CD4-positive, alpha-beta T cell treated with Interleukin-1 beta for 1 hour (primary cell): ENCODE measurements at regions not wholly inside any gene's neighbourhood (a gene's known extent, or its start where the extent isn't known, plus 50 kb on each side); places are given as distances from the start of the nearest gene placed in this dataset.

Experiments used
- DNase-seq, 2 donors: peaks; one replicate each; pipeline ENCODE4 v3.0.0-alpha.2; 2020 to 2022

DNA sequence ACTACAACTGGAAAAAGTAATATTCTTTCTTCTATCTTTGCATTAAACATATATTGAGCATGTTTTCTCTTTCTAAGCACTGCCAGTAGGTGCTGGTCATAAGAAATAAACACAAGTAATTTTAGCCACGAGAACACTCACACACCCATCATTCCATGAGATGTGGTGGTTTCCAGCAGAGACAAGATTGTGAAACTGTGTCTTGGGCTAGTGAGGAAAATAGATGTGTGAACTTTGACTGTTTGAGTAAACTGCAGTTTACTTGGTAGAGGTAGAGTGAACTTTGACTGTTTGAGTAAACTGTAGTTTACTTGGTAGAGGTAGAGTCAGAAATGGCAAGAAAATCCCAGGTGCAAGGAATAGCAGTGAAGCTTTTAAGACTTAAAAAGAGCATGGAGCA, 300.9 kb upstream of the HS3ST1 start:
- DNase-seq = no peak

DNA sequence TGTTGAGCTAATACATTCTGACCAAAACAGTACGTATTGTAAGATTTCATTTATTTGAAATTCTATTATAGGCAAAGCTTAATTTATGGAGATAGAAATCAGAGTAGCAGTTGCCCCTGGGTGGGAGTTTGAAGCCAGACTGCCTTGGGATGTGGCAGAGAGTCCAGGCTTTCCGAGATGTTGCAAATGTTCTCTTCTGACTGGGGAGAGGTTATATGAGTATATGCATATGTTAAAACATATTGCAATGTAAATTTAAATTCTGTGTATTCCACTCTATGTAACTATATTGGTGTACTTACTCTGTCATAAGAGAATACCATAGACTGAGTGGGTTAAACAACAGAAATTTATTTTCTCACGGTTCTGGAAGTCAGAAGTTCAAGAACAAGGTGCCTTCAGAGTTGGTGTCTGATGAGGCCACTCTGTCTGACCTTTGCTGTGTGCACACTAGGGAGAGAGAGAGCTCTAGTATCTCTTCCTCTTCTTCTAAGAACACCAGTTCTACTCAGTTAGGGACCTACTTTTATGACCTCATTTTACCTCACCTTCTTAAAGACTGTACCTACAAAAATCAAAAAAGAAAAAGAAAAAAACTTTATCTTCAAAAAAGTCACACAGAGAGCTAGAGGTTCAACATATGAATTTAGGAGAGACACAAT, 299.3 kb upstream of the HS3ST1 start:
- DNase-seq = no peak

DNA sequence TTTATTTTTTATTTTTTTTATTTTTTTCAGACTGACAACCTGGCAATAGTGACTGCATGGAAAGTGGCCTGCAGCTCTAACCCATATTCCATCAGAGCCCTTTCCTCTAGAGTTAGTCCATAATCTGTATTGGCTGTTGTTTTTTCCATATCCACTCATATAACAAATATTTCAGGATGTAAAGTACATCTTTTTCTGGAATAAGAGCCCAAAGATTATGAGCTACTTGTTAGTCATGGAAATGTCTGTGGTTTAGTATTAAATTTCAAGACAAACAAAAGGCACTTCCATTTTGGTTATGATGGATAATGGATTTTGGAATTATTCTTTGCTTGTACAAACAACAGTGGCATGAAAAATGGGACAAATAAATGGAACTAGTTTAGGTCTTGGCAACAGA, 296.0 kb upstream of the HS3ST1 start:
- no peak for DNase-seq

DNA sequence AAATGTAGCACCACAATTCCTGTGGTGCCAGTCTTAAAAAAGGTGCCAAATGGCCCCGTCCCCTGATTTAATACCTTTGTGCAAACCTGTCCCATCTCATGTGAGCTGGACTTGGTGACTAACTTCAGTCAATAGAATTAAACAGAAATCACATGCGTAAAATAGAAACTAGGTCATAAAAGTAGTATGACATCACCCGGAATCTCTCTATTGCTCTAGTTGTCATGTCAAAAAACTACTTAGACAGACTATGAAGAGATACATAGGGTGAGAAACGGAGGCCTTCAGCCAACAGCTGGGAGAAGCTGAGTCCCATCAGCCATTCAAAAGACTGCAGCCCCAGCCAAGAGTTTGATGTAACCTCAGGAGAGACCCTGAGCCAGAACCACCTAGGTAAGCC, 293.5 kb upstream of the HS3ST1 start:
- no peak for DNase-seq

DNA sequence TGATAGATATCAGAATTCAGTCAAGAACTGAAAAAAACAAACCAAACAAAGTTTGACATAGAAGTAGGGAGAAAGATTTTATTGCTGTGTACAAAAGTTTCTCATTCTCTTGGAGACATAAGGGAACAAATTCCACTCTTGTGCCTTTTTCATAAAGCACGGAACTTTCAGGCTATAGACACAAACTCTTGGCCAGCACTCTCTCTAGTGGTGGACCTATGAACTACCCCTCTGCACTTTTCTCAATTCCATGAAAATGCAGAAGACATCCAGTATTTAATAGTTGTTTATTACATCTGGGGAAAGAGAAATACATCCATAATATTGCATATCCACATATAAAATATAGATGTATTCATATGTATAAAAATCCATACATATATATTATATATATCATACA, 291.6 kb upstream of the HS3ST1 start:
- no peak for DNase-seq

DNA sequence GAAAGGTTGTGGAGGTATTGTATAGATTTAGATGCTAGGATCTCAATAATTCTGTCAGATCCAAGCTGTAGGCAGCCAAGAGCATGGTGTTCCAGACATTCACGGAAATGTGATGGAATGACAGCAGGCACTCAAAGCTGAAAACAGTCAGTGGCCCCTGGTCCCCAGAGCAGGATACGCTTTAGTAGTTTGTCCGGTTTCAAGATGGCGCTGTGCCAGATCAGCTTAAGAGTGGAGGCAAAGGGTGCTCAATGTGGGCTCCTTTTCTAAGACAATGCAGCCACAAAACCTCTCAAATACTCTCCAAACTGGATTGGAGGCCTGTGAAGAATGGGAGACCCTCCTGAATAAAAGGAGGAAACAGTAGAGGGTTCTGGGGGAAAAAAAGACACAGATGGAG, 291.2 kb upstream of the HS3ST1 start:
- DNase-seq = no peak

DNA sequence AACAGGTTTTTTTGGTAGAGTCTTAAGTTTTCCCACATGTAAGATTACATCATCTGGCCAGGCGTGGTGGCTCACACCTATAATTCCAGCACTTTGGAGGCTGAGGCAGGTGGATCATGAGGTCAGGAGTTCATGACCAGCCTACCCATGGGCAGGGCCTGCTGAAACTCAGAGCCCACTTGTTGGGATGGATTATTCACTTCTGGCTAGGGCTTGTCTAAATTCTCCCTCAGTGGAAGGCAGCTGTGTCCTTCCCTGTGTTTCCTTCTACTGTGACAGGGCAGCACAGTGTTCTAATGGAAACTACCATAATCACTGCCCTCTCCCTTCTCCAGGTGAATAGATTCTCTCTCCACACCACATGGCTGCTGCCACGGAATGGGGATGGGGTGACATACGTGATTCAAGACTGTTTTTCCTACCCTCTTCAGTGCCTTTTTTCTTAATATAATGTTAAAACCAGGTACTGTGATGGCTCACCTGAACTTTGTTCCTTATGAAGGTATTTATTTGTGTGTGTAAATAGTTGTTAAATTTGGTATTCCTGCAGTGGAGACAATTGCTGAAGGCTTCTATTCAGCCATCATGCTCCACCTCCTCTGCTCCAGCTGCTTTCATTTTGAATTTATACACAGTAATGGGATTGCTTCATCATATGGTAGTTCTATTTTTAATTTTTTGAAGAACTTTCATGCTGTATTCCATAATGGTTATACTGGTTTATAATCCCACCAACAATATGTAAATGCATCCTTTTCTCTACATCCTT, 287.2 kb upstream of the HS3ST1 start:
- no peak for DNase-seq

DNA sequence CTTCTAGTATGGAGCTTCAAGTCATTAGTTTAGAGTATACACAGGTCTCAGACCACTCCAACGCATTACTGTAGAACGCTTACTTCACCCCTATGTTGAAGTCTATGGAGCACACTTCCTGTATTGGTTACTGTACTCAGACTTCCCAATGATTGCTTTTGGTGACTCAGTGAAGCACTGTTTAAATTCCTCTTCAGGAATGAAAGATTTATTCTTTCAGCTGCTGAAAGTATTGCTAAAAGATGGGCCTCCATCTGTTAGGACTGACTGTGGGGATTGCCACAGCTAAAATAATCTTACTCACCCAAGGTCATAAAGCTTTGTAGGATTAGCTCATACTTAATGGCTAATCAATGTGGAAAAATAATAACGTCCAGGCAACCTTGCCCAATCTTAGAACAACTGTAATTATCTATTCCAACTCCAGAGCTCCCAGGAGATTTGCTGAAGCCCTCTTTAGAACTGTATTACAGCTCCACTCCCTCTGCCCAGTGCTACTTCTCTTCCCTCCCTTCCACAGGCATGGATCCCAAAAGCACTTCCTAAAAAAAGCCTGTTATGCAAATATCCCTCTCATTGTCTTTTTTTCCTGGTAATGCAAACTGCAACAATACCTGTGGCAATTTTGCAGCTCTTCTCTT, 281.9 kb upstream of the HS3ST1 start:
- no peak for DNase-seq

DNA sequence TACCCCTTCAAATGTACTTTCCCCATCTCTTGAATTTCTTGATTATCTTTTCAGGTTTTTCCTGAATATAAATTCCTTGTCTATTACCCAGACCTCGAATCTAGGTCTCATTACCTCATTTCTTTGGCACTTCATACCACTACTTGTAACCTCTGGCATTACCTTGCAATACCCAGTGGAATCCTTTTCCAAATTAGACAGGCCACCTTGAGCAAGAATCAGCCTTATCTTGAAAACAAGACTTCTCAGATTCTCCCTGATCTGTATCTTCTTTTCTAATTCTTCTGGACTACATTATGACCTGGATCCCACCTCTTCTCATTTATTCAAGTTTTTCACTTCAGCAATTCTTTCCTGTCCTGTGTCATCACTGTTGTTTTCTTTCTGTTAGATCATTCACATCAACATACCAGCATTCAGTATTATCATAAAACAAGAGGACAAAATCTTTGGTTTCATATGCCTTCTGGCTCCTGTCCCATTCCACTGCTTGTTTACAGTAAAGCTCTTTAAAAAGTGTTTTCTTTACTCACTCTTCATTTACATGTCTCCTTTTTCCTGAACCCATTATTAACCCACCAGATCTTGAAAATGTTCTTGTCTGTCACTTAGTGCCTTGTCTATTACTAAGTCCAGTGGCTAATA, 275.6 kb upstream of the HS3ST1 start:
- no peak for DNase-seq

DNA sequence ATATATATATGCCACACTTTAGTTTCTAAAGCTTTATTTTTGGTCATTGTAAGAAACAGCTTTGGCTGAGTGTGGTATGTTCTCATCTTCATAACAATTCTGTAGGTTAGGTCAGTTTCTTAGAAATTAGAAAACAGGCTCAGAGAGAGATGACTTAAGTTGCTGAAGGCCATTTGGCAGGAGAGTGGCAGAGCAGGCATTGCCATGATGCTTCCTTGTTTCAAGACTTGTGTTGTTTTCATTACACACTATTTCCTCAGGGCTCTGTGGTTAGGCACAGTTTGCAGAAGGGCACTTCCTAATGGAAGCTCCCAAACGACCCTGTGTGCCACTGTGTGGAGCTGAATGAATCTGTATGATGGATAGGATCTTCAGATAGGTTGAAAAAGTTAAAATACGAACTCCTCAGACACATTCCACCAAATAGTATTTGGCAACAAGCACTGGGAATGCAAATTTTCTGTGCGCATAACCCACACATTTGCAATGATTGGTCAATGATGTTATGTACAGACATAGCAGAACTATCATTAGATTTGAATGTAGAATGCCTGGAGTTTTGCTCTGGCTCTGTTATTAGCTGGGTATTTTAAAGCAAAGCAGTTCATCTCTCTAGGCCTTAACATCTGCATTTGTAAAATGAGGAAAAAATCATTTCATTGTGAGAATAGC, 274.3 kb upstream of the HS3ST1 start:
- DNase-seq = no peak

DNA sequence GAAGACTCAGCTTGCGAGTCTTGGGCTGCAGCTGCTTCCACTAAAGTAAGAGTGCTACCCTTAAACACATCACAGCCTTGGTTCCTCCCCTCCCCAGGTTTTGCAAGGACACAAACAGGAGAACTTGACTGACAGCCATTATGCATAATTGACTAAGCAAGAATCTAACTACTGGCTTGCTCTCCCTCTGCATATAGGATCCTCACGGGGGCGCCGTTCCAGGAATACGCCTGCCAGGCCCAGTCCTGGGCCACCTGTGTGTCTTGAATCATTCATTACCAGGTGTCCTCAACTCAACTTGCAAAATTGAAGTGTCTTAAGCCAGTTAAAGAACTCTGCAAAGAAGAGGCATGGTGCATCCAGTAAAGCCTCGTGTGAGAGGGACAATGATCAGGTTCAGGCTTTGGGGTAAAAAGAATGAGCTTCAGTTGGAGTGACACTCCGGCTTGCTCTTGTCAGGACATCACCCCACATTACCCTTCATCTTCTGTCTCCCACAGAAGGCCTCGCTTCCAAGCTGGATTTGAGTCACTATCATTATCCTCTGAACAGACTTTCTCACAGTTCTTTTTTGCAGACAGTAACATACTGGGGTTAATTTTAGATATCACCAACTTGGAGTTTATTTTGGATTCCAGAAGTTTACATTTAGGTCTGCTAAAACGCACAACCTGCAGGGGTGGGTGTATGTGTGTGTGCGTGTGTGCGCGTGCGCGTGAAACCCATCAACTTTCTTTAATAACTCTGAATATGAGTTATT, 273.5 kb upstream of the HS3ST1 start:
- DNase-seq = no peak

DNA sequence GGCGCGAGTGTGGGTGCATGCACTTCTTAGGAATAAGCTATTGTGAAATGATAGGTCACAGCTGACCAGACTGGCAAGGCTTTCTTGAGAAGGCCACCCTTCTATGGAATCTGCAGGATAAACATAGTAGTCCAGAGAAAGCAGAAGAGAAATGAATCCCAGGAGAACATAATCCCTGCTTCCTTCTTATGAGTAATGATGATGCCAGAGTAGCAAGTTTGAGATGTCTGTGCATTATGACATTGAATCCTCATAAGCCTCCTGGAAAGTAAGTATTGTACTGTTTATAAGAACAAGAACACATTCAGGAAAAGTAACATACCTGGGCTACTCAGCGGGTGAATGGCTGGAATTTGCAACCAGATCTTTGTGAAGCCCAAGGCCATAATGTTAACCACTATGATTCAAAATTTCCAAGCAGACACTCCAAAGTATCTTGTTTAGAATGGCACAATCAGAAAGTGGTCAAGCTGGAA, 272.1 kb upstream of the HS3ST1 start:
- no peak for DNase-seq

DNA sequence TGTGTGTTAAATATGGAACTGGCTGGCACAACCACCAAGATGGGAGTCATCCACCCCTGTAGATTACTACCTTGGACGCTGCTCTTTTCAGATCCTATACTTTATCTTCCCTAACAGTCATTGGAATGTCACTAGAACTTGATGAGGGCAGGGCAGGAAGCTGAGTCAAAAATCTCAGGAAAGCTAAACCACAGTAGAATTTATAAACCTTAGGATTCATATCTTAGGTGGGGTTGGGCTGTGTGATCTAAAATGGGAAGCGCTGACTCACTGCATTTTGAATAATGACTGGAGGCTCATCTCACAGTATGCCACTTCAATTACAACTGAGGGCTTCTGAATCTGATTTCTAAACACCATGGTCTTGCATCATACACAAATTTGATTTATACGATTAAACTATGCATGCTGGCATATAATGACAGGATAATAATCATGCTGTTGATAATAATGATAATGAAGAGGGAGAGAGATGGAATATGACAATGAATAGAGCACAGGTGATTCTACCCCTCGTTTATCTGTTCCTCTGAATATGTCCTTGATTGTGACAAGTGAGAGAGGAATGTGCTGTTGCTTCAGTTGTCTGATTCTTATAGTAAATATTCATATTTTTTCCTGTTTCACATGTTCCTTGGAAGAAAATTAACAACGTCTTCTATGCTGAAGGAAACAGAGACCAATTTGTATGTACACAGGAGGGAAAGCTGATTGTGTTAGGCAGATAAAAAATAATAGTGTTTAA, 270.3 kb upstream of the HS3ST1 start:
- no peak for DNase-seq

DNA sequence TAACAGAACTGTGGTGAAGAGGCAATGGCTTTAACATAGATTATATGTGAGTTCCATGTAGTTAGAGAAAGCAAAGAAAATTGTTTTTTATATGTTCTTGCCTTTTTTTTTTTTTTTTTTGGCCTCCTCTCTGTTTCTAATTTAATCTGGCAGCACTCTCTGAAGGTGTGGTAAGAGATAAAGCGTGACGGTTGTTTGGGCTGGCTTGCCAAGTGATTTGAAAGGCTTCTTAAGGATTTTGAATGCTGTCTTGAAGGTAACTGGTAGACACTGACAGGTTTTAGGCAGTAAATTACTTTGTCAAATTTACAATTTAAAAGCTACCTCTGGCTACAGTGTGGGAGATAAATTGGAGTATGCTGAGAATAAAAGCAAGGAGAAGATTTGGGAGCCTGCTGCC, 269.3 kb upstream of the HS3ST1 start:
- DNase-seq = no peak

DNA sequence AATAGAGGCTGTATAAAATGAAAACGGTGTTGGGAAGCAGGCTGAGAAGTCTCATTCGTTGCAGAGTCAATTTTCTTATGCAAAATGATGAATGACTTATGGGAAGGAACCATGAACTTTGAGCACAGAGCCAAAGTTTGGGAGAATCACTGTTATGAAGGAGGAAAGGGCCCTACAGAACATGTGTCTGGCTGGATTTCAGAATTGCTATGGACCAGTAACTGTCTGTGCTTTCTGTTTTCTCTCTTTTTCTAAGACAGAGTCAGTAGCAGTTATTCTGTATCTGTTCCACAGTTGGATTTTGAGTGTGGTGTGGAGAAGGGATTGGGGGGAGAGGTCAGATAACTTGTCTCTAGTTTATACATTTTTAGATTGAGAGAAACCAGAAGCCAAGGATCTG, 265.0 kb upstream of the HS3ST1 start:
- DNase-seq = no peak

DNA sequence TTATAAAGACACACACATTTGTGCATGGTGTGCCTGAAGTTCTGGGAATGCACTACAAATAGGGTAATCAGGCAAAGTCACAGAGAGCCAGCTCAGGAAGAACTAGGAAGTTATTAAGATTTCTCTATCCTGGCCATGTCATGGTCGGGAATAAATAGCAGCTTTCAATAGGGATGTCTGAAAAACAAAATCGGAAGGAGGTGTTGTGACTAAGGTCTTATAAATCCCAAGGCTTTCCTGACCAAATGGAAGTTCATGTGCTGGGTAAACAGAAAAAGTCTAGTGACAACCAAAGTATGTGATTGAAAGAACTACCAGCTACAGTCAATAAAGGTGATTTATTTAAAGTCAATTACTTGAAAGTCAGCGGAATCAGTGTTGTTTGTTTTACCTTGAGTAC, 262.5 kb upstream of the HS3ST1 start:
- no peak for DNase-seq

DNA sequence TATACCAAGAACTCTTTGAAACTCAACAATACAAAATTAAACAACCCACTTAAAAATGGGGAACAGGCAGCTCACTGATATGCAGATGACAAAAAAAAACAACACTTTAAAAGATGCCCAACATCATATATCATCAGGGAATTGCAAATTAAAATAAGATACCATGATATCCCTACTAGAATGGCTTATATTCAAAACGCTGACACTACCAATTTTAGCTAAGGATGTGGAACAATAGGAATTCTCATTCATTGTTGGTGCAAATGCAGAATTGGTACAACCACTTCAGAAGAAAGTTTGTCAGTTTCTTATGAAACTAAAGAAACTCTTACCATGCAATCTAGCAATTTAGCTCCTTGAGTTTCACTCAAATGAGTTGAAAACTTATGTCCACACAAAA, 259.0 kb upstream of the HS3ST1 start:
- no peak for DNase-seq

DNA sequence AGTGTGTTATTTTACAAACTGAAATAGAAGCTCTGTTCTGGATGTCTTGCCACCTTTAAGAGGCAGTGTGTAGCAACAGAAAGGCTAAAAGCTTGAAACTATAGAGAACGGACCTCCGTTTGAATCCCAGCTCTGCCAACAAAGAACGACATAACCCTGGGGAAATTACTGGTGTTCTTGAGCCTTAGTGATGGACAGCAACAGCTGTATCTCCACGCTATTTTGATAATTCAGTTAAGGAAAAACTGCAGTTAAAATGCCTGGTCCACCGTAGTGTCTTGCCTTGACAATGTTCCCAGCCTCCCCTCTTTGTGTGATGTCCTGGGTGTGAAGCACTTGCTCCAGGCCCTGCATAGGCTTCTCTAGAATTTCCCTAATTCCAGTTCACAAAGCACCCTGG, 256.8 kb upstream of the HS3ST1 start:
- no peak for DNase-seq

DNA sequence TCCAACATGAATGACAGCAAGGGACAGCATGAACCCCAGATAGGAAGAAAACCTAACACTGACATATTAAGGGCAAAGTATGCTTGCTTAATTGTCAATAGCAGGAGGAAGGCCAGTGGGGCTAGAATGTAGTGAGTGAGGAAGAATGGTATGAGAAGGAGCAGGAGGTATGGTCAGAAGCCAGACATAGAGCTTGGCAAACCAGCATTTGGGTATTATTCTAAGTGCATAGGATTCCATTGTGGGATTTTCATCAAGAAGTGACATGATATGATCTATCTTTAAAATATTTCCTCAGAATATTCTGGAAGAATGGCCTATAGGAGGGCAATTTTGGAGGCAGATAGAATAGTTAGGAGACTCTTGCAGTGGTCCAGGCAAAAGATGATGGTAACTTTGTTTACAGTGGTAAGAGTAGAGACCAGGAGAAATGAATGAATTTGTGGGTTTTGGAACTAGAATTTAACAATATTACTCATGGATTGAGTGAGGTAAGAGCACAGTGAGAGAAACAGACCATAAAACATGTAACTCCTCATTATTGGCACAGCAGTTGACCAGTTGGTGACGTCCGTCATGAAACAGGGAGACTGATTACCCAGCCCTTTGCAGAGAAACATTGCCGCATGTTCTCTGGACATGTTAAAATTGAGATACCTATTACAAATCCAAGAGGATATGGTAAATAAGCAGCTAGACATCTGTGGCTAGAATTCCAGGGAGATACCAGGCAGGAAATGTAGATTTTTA, 246.5 kb upstream of the HS3ST1 start:
- DNase-seq = no peak

DNA sequence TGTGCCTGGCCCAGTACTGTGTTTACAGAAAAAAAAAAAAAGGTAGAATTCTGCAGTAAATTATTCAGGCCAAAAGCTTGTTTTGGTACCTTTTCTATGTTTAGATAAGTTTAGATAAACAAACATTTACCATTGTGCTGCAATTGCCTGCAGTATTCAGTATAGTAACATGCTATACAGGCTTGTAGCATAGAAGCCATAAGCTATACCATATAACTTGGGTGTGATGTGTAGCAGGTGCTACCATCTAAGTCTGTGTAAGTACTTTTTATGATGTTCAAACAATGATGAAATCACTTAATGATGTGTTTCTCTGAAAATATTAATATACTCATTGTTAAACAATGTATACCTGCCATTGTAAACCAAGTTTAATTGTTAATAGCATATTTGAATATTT, 241.6 kb upstream of the HS3ST1 start:
- DNase-seq = no peak

DNA sequence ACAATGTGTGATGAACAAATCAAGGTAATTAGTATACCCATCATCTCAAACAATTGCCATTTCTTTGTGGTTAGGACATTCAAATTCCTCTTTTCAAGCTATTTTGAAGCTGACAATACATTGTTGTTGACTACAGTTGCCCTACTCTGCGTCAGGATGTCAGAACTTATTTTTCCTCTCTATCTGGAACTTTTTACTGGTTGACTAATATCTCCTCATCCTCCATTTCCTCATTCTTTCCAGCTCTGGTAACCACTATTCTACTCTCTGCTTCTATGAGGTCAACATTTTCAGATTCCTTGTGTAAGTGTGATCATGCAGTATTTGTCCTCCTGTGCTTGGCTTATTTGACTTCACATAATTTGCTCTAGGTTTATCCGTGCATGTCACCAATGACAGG, 240.5 kb upstream of the HS3ST1 start:
- no peak for DNase-seq
